Esophagus (tissue), 2 donors: ENCODE measurements at regions not wholly inside any gene's neighbourhood (a gene's known extent, or its start where the extent isn't known, plus 50 kb on each side); places are given as distances from the start of the nearest gene placed in this dataset.
"Not testable (repeated sequence)": the region's sequence is repeated elsewhere in the genome, so short reads cannot be mapped to it uniquely, and the experiment has no call there.

Source experiments
- H3K27ac ChIP-seq, 2 donors: one replicate each; pipeline ENCODE4 v1.5.1; 2013; ENCODE audit warnings: low read depth in 2 of 2, mild to moderate bottlenecking in 2 of 2, inconsistent platforms in 1 of 2, low read length in 1 of 2, moderate library complexity in 1 of 2
- H3K27me3 ChIP-seq, 2 donors: one replicate each; pipeline ENCODE4 v1.6.1; 2013; ENCODE audit warnings: low read length in 2 of 2, control low read depth in 1 of 2, mild to moderate bottlenecking in 1 of 2; ENCODE audit not compliant: insufficient read depth in 2 of 2, control insufficient read depth in 1 of 2
- H3K36me3 ChIP-seq, 2 donors: one replicate each; pipeline ENCODE4 v1.6.1; 2013; ENCODE audit warnings: low read length in 1 of 2; ENCODE audit not compliant: control insufficient read depth in 2 of 2, insufficient read depth in 2 of 2
- H3K4me1 ChIP-seq, 2 donors: one replicate each; pipeline ENCODE4 v1.6.1; 2013; ENCODE audit warnings: low read length in 1 of 2; ENCODE audit not compliant: control insufficient read depth in 2 of 2, insufficient read depth in 2 of 2
- H3K4me3 ChIP-seq, 2 donors: one replicate each; pipeline ENCODE4 v1.5.1; 2013; ENCODE audit warnings: low read length in 2 of 2, mild to moderate bottlenecking in 2 of 2, low read depth in 1 of 2, moderate library complexity in 1 of 2
- H3K9me3 ChIP-seq, 2 donors: one replicate each; pipeline ENCODE4 v1.6.1; 2013; ENCODE audit warnings: mild to moderate bottlenecking in 2 of 2, low read depth in 1 of 2, low read length in 1 of 2, moderate library complexity in 1 of 2; ENCODE audit not compliant: control insufficient read depth in 2 of 2, insufficient read depth in 1 of 2
- WGBS, 2 donors: extraction: QIAGEN DNeasy Blood & Tissue Kit; methylation state at CpG; one replicate each; pipeline ENCODE4 v1.1.7; 2013; 5-methylcytosine and 5-hydroxymethylcytosine counted together
- donor health status: healthy with polysubstance abuse.
- donor health status: Bipolar disorder and iron deficiency.

GRCh38 chrX:140149761-140150160 lies 184.4 kb upstream of the CXorf66 start:
- no peaks in the 10 kb centered on the region for H3K4me1 ChIP-seq
- no peaks in the 10 kb centered on the region for H3K36me3 ChIP-seq
- no peaks in the 10 kb centered on the region for H3K9me3 ChIP-seq
- H3K4me3 ChIP-seq: no peak overlapping the region
- H3K27ac ChIP-seq: no peak overlapping the region
- peaks cover 0 to 2% of the 10 kb centered on the region in 2 donors for H3K27me3 ChIP-seq

DNA sequence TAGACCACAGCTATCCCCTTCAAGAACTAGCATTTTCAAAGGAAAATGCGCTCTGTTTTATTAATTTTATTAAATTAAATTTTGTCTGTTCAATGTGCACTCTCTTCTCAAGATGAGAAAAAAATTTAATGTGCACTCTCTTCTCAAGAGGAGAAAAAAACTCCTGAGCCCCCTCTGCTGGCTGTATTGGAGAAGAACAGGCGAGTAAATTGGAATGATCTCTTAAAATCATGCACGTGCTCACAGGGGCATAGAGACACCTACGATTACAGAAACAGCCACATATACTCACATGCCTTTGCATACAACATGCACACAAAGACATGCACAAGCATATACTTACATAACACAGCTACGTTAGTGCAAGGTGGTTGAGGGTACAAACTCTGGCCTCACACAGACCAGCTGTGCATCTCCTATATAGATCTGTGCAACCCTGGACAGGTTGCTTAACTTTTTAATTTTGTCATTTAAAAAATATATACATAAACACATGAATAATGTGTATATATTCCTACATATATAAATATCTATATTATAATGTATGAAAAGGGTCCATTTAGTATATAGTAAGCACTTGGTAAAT lies 176.2 kb upstream of the CXorf66 start:
- H3K36me3 ChIP-seq: no peaks in the 10 kb centered on the region
- H3K9me3 ChIP-seq: no peaks in the 10 kb centered on the region
- WGBS, 2 donors: 2 to 3% methylated on average over 5 of the region's 5 CpGs
- H3K4me3 ChIP-seq: no peak overlapping the region
- no peaks in the 10 kb centered on the region for H3K4me1 ChIP-seq
- H3K27ac ChIP-seq: no peak overlapping the region
- peaks cover 0 to 2% of the 10 kb centered on the region in 2 donors for H3K27me3 ChIP-seq

DNA sequence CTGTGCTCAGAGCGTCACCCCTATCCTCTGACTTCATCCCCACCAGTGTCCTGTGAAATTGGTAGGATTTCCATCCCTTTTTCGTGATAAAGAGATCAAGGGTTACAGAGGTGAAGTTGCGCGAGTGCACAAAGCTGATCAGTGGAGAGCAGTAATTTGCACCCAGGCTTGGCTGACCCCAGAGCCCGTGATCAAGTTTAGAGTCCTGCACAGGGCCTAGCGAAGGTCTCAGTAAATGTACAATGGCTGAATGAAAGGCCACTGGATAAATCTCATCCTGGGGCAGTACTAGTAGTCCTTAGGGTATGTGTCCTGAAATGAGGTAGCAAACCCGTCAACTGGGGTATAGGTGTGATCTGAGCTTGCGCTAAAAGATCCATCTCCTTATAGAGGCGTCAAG lies 173.2 kb upstream of the CXorf66 start:
- not testable (repeated sequence) for H3K9me3 ChIP-seq, H3K27ac ChIP-seq, H3K4me3 ChIP-seq, H3K27me3 ChIP-seq, H3K4me1 ChIP-seq, H3K36me3 ChIP-seq
- WGBS, 2 donors: 85 to 92% methylated on average over 9 of the region's 9 CpGs

- H3K4me3 ChIP-seq, H3K36me3 ChIP-seq, H3K27ac ChIP-seq, H3K9me3 ChIP-seq, H3K4me1 ChIP-seq, H3K27me3 ChIP-seq: not testable (repeated sequence)
- 92 to 100% methylated on average over 1 of the region's 3 CpGs for WGBS, 2 donors
Observed at GRCh38 chrX:140138065-140138464, 172.7 kb upstream of the CXorf66 start.

DNA sequence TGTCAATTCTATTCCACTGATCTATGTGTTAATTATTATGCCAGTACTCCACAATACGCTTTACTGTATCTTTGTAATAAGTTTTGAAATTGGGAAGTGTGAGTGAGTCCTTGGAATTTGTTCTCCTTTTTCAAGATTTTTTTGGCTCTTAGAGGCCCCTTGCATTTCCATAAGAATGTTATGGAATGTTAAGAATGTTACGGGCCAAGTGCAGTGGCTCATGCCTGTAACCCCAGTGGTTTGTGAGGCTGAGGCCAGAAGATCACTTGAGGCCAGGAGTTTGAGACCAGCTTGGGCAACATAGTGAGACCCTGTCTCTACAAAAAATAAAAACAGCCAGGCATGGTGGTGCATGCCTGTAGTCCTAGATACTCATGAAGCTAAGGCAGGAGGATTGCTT lies 167.6 kb upstream of the CXorf66 start:
- Histone ChIP-seq H3K36me3 (no peaks in the 10 kb centered on the region), H3K27me3 (no peaks in the 10 kb centered on the region), H3K9me3 (no peaks in the 10 kb centered on the region), H3K4me3 (no peak overlapping the region), H3K27ac (no peak overlapping the region), H3K4me1 (no peaks in the 10 kb centered on the region)
- 66 to 81% methylated on average over 2 of the region's 2 CpGs for WGBS, 2 donors

DNA sequence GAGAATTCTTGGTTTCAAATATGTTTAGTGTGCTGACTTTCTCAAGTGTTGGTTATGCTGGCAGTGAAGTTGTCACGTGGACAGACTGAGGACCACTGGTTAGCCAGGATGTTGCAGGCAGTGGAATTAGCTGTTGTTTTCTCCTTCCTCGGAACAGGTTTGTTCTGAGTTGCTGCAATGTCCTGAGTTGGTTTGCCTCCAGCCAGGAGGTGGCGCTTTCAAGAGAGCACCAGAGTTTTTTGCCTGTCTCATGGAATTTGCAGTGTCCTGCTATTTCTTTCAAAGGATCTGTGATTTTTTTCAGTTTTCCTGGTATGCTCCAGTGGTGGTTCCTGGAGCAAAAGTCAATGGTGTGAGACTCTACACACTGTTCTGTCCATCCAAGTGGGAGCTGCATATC lies 158.1 kb upstream of the CXorf66 start:
- H3K27ac ChIP-seq: no peak overlapping the region
- WGBS, 2 donors: 18% methylated on average over 2 to 3 of the region's 3 CpGs
- no peak overlapping the region for H3K4me3 ChIP-seq
- no peaks in the 10 kb centered on the region for H3K36me3 ChIP-seq
- H3K4me1 ChIP-seq: no peaks in the 10 kb centered on the region
- H3K9me3 ChIP-seq: no peaks in the 10 kb centered on the region
- H3K27me3 ChIP-seq: no peaks in the 10 kb centered on the region

DNA sequence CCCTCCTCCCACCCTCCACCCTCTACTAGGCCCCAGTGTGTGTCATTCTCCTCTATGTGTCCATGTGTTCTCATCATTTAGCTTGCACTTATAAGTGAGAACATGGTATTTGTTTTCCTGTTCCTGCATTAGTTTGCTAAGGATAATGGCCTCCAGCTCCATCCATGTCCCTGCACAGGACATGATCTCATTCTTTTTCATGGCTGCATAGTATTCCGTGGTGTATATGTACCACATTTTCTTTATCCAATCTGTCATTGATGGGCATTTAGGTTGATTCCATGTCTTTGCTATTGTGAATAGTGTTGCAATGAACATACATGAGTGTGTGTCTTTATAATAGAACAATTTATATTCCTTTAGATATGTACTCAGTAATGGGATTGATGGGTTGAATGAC lies 148.7 kb upstream of the CXorf66 start:
- not testable (repeated sequence) for H3K27me3 ChIP-seq, H3K27ac ChIP-seq, H3K9me3 ChIP-seq, H3K4me1 ChIP-seq, H3K4me3 ChIP-seq, H3K36me3 ChIP-seq
- whole genome bisulfite sequencing, 2 donors: 83 to 84% methylated on average over 1 of the region's 1 CpG

- 18 to 35% methylated on average over 1 of the region's 1 CpG for WGBS, 2 donors
- Histone ChIP-seq H3K9me3 (no peaks in the 10 kb centered on the region), H3K27ac (no peak overlapping the region), H3K4me1 (no peaks in the 10 kb centered on the region), H3K36me3 (no peaks in the 10 kb centered on the region), H3K4me3 (no peak overlapping the region), H3K27me3 (no peaks in the 10 kb centered on the region)
Observed at GRCh38 chrX:140110081-140110650, 144.8 kb upstream of the CXorf66 start.

GRCh38 chrX:140104760-140105159 lies 139.4 kb upstream of the CXorf66 start:
- no peaks in the 10 kb centered on the region for H3K36me3 ChIP-seq
- H3K27ac ChIP-seq: no peak overlapping the region
- H3K4me3 ChIP-seq: no peak overlapping the region
- H3K9me3 ChIP-seq: no peaks in the 10 kb centered on the region
- WGBS, 2 donors: 63 to 67% methylated on average over 3 of the region's 3 CpGs
- no peaks in the 10 kb centered on the region for H3K27me3 ChIP-seq
- no peaks in the 10 kb centered on the region for H3K4me1 ChIP-seq

DNA sequence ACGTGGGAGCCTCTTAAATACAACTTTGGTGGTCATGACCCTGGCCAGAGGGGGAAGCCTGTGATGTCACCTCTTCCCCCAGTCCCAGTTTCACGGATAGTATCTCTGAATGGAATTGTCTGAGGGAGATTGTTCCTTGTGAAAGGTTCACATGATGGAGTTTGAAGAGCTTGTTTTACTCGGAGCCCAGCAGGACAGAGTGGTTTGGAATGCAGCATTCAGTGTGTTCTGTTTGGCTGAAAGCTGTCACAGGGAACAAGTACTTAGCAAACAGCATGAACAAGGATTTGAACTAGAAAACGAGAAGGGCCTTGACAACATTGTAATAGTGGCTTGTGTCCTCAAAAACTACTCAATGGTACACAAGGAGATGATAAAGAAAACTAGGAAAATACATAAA lies 133.9 kb upstream of the CXorf66 start:
- H3K9me3 ChIP-seq: no peaks in the 10 kb centered on the region
- 23 to 26% methylated on average over 4 of the region's 4 CpGs for WGBS, 2 donors
- no peaks in the 10 kb centered on the region for H3K4me1 ChIP-seq
- H3K36me3 ChIP-seq: no peaks in the 10 kb centered on the region
- H3K27me3 ChIP-seq: peaks cover 0 to 2% of the 10 kb centered on the region in 2 donors
- no peak overlapping the region for H3K4me3 ChIP-seq
- H3K27ac ChIP-seq: no peak overlapping the region
